ENCODE measurements at regions not wholly inside any gene's neighbourhood (a gene's known extent, or its start where the extent isn't known, plus 50 kb on each side); places are given as distances from the start of the nearest gene placed in this dataset.
"Not testable (repeated sequence)": the region's sequence is repeated elsewhere in the genome, so short reads cannot be mapped to it uniquely, and the experiment has no call there.

DNA sequence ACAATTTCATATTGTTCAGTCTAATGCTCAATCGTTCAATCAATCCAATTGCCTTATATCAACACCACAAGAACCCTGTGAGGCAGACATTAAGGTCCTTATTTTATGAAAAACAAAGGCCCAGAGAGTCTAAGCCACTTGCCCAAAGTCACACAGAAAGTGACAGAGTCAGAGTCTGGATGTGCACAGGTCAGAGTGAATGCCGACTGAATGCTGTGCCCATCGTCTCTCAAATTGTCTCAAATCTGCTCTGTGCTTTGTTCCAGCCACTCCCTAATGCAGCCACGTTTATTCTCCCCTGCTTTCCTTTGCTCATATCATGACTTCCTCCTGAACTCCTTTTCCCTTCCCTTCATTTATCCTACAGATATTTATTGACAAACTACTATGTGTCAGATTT is 558.3 kb downstream of the MATN1 start:
- no peak for DNase-seq

DNA sequence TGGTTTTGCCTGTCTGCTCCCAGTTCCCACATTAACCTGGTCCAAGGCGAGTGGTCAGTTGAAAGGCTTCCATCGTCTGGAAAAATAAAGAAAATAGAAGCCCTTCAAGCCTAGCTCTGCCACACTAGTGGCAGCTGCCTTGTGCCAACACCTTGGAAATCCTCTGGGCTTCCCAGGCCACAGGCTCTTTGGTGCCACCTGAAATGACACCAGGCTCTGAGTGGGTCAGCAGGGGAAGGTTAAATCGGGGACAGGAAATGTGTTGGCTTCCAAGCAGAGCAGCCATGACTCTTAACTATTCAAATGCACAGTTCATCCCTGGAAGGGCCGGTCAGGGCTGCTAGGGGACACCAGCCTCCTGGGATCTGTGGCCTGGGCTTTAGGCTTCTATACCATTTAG is 558.7 kb downstream of the MATN1 start:
- no peak for DNase-seq

DNA sequence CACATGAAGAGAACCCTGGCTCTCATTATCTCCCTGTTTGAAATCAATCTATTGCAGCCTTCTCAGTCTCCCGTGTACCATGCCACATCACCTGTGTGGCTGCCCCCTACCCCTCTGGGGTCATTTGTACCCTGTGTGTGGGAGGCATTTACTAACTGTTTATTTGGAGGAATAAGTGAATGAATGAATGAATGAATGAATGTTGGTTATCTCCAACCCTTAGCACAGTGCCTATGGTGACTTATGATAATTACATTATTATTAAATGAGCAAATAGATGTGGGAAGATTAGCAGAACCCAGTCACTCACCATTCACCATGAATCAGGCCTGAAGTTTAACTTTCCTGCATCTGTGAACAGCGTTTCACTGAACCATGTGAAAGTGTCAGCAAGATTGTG is 560.8 kb downstream of the MATN1 start:
- no peak for DNase-seq

DNA sequence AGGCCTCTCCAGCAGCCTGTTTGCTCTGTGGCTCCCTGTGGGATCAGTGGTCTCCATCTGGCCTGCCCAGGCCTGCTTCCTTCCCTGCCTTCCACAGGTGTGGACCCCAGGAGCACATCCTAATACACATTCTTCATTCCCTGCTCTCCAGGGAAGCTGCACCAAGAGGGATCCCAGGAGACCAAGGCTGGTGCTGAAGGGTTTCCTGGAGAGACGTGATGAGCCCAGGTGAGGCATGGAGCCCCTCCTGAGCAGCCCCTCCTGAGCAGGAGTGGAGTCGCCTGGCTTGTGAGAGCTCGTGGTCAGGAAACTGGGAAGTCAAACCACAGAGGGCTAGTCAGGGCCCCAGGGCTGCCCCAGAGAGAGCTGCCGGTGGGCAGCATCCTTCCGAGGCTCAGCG is 561.4 kb downstream of the MATN1 start:
- DNase-seq: no peak

DNA sequence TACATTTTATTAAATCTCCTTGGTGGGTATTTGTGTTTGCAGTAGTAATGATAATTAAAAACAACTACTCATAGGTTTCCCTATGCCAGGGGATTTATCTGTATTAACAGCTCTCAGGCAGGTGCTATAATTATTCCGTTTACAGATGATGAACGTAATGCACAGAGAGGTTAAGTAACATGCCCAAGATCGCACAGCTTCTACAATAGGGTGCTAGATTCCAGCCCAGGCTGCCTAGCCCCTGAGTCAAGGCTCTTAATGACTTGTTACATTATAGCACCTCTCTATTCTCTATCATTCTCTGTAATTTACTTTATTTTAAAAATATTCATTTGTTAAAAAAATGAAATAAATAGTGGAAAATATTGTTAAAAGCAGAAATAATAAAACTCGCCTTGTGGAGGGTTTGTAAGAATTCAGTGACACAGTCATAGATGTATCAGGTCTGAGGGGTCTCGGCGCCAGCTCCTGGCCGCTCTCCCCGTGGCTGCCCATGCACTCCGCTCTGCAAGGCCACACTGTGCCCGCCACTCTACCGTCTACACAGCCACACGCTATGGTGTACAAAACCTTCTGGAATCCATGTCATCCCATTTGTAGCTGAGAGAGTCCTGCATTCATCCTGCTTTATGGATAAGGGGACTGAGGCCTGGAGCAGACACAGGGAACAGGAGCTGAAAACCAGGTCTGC is 562.2 kb downstream of the MATN1 start:
- no peak for DNase-seq

DNA sequence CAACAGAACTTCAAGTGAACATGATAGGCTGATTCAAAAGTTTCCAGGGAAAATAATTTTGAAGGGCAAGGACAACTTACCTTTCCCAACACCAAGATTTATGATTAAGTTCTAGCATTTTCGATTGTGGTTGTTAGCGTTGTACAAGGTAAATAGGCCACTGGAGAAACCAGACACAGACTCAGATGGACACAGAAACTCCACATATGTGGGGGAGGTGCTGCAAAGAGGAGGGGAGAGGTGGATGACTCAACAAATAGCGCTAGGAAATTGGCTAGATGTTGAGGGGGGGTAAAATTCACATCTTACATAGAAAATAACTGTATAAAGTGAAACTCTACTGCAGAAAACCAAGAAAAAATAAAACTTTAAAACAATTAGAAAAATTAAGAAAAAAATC is 564.4 kb downstream of the MATN1 start:
- no peak for DNase-seq

DNA sequence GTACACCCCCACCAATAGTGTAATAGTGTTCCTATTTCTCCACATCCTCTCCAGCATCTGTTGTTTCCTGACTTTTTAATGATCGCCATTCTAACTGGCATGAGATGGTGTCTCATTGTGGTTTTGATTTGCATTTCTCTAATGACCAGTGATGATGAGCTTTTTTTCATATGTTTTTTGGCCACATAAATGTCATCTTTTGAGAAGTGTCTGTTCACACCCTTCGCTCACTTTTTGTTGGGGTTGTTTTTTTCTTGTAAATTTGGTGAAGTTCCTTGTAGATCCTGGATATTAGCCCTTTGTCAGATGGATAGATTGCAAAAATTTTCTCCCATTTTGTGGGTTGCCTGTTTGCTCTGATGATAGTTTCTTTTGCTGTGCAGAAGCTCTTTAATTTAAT is 567.7 kb downstream of the MATN1 start:
- not testable (repeated sequence) for DNase-seq

DNA sequence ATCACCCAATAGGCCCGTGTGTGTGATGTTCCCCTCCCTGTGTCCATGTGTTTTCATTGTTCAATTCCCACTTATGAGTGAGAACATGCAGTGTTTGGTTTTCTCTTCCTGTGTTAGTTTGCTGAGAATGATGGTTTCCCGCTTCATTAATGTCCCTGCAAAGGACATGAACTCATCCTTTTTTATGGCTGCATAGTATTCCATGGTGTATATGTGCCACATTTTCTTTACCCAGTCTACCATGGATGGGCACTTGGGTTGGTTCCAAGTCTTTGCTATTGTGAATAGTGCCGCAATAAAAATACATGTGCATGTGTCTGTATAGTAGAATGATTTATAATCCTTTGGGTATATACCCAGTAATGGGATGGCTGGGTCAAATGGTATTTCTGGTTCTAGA is 568.1 kb downstream of the MATN1 start:
- not testable (repeated sequence) for DNase-seq

DNA sequence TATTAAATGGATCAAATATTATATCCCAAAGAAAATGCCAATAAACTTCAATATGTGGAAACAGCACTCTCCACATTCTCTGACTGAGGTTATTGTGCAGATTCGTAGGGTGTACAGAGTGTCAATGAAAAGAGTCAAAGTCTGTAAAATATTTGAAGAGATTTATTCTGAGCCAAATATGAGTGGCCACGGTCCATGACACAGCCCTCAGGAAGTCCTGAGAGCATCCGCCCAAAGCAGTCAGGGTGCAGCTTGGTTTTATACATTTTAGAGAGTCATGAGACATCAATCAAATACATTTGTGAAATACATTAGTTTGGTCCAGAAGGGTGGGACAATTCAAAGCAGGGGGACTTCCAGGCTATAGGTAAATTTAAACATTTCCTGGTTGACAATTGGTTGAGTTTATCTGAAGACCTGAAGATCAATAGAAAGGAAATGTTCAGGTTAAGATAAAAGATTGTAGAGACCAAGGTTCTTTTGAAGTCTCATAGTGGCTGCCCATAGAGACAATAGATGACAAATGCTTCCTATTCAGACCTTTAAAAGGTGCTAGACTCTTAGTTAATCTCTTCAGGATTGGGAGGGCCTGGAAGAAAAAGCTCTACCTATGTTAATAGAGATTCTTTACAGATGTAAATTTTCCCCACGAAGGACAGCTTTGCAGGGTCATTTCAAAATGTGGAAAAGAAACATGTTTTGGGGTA is 569.5 kb downstream of the MATN1 start:
- no peak for DNase-seq

DNA sequence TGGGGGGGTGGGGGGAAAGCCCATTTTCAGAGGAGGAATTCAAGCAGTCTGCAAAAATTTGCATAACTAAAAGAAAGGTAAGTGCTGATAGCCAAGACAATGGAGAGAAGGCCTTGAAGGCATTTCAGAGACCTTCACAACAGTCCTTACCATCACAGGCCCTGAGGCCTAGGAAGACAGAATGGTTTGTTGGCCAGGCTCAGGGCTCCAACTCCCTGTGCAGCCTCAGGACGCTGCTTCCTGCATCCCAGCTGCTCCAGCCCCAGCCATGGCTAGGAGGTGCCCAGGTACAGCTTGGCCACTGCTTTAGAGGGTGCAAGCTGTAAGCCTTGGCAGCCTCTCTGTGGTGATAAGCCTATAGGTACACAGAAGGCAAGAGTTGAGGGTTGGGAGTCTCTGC is 571.6 kb downstream of the MATN1 start:
- no peak for DNase-seq

DNA sequence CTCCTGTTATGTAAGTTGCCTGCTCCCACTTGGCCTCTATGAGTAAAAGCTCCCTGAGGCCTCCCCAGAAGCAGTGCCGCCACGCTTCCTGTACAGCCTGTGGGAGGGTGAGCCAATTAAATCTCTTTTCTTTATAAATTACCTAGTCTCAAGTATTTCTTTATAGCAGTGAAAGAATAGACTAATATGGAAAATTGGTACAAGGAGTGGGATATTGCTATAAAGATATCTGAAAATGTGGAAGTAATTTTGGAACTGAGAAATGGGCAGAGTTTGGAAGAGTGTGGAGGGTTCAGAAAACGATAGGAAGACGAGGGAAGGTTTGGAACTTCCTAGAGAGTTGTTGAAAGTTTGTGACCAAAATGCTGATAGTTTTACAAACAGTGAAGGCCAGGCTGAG is 572.3 kb downstream of the MATN1 start:
- DNase-seq: no peak

DNA sequence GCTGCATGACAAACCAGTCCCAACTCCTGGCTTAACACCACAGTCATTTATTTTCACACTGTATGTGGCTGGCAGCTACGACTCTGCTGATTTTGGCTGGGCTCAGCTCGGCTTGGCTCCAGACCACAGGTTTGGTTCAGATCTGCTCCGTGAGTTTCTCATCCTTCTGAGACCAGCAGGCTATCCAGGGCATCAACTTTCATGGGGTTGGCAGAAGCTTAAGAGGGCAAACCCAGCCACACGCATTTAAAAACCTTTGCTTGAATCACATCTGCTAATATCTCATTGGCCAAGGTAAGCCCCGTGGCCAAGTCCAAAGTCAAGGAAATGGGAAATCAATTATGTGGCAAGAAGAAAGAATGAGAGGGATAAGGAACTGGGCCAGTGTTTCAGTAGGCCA is 574.2 kb downstream of the MATN1 start:
- no peak for DNase-seq

DNA sequence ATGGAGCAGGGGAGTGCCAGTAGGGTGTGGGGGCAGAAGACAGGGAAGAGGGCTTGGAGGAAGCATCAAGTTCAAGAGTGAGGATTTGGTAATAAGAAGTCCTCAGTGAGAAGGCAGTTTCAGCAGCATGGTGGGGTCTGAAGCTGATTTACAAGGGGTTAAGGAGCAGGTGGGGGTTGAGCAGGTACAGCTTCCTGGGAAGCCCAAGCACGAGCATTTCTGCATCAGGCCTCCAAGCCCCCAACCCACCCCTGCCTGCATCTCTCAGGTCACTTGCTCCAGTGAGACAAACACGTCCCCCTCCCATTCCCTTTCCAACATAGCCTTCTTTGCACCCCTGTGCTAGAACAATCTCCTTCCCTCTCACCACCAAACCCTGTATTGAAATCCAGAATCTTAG is 574.7 kb downstream of the MATN1 start:
- no peak for DNase-seq

DNA sequence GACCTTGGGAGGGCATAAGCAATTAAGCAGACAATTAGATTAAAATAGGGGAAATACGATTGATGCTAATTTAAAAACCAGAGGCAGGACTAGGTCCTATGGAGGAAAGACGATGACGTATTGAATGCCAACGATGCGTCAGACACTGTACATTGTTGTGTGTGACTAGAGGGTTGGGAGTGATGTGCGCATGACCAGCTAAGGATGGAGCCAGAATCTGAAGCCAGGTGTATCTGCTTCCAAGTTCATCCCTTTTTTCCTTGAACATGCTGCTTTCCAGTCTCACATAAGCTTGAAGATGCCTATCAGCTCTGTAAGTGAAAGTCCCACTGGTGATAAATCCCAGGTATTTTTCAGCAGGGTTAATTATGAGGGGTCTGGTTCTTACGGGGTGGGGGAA is 576.2 kb downstream of the MATN1 start:
- DNase-seq: no peak

DNA sequence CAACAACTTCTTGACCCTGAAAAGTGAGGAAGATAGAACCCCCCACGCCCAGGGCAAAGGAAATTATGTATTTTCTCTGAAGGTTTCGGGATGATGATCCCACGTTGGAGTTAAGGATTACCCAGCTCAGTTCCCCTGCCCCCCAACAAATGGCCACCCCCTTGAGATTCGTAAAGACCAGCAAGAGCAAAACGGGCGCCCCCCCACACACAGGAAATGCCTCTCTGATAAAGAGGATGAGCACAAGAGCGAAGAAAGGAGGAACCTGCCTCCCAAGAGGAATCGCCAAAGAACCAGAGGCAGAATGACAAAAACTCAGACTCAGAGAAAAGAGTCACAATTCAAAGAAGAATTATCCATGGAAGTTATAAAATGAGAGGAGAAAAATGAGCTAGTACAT is 576.9 kb downstream of the MATN1 start:
- DNase-seq: no peak

DNA sequence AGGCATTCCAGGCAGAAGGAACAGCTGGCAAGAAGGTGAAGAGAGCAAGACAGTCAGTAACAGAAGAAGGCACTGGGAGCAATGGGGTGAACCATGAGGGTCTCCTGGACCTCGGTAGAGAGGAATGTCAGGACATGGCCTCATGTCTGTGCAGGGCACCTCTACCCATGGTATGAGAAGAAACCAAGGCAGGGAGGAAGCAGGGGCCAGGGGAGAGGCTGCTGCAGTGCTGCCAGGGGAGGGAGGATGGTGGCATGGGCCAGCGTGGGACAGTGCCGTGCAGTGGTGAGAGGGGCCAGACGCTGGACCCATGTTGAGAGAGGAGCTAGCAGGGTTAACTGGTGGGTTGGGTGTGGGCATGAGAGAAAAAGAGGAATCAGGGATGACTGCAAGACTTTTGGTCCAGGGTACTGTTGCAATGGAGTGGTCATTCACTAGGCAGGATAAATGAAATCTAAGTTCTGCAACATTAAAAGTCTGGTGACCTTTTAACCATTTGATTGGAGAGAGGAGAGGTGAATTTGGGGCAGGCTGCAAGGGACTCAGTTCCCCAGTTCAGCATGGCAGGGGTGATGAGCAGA is 577.6 kb downstream of the MATN1 start:
- DNase-seq: no peak

DNA sequence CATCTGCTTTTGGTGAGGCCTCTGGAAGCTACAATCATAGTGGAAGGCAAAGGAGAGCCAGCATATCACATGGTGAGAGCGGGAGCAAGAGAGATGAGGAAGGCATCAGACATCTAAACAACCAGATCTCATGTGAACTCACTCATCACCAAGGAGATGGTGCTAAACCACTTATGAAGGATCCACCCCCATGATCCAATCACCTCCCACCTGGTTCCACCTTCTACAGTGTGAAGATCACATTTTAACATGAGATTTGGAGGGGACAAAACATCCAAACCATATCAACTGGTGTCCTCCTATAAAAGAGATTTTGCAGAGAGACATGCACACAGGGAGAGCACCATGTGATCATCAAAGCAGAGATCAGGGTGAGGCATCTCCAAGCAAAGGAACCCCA is 578.6 kb downstream of the MATN1 start:
- DNase-seq: no peak

DNA sequence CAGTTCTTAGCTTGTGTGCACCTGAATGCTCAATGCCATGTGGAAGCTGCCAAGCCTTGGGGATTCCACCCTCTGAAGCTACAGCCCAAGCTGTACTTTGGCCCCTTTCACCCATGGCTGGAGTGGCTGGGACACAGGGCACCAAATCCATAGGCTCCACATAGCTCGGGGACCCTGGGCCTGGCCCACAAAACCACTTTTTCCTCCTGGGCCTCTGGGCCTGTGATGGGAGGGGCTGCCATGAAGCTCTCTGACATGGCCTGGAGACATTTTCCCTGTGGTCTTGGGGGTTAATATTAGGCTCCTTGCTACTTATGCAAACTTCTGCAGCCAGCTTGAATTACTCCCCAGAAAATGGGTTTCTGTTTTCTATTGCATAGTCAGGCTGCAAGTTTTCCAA is 579.9 kb downstream of the MATN1 start:
- no peak for DNase-seq

DNA sequence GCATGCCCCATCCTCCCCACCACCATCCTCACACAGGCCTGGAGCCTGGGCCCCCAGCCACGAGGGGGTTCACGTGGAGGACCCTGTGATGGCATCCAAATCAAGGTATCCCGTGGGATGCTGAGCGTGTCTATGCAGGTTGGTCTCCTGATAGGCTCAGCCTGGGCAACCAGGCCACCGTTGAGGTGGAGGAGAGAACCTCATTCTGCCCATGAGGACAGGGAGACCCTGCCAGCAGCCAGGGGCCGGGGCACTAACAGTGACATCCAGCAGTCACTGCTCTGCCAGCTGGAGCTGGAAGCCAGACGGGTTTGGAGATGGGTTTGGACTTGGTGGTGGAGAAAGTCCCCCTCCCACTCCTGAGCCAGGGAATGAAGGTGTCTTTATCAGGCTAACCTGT is 582.8 kb downstream of the MATN1 start:
- DNase-seq: no peak

DNA sequence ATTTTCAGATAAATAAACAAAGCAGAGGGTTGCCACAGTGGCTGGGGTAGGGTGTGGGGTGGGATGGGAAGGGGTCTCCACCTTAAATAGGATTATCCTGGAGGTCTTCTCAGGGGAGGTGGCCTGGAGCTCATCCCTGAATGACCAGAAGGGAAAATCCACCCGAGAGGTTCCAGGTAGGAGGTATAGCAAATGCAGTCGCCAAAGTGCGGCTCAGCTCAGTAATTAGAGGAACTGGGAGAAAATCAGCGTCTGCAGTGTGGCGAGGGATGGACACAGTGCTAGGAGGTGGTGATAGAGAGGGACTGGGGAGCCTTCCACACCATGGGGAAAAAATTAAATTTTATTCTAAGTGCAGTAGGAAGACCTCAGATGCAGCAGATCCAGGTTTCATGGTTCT is 584.5 kb downstream of the MATN1 start:
- no peak for DNase-seq

DNA sequence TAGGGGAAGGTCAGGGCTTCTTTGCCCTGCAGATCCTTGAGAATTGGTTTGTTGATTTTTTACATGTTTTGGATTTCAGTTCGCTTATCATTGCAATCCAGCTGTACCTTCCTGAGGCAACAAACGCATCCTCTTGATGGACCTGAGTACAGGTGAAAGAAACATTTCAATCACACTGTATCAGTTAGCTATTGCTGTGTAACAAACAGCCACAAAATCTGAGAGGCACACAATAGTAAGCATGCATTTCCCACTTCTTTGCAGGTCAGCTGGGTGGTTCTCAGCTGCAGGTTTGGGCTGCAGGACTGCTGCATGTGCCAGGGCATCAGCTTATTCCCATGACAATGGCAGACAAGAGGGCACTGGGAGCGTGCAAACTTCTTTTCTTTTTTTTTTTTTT is 586.4 kb downstream of the MATN1 start:
- no peak for DNase-seq

DNA sequence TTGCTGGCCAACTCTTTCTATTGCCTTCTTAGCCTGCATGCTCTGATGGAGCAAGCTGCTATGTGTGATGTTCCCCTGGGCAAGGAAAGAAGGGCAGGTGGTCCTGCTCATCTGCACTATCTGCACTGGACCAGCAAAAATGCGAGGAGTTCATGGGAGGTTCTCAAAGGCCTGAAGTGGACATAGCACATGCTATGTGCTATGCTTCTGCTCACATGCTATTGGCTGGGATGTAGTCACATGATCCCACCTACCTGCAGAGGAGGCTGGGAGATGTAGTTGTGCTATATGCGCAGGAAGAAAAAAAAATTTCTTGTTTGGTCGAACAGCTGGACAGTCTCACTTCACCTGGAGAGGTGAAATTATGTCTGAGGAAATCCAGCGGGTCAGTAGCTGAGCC is 587.7 kb downstream of the MATN1 start:
- DNase-seq: no peak

DNA sequence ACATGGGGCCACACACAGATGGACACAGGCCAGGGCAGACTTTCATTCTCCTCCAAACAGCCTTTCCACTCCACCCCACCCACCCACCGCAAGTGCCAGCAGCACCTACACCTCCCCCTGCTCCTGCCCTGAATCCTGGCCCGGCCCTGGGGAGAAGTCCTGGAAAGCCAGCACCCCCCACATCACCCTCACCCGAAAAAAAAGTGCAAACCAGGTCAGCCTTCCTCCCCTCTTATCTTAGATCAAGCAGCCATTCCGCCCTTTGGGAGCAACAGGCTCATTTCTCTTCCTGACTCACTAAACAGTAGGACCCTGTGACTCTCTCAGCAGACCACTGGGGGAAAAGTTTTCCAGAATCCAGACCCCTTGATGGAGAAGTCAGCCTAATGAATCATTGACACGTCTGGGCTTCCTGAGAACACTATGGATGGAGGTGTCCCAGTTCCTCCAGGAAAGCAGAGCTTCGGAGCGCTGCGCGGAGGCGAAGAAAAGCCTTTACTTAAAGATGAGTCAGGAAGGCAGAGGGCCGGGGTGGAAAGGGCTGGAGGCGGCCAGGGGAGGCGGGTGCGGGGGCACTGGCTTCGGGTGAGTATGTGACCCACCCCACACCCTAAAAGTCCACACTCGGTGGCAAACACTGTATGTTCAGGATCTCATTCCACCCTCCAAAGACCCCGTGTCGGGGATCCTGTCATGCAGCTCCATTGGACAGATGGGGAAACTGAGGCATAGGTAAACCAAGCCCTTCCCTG is 588.7 kb downstream of the MATN1 start:
- no peak for DNase-seq
